Uterus (tissue), 2 donors: ENCODE measurements at regions not wholly inside any gene's neighbourhood (a gene's known extent, or its start where the extent isn't known, plus 50 kb on each side); places are given as distances from the start of the nearest gene placed in this dataset.

Experiments used
- CTCF ChIP-seq, 4 experiments: fragments of 200-600 bp in 2 of 4; fragments of 450-650 bp in 2 of 4; sonication (generic) in 2 of 4; IDR thresholded peaks; one replicate each; pipeline ENCODE4 v1.5.1; 2016 to 2019; ENCODE audit warnings: antibody characterized with exemption in 4 of 4, mild to moderate bottlenecking in 2 of 4, moderate library complexity in 1 of 4
- POLR2A ChIP-seq, 2 donors: fragments of 450-650 bp; IDR thresholded peaks; one replicate each; pipeline ENCODE4 v1.6.1; 2016; ENCODE audit warnings: antibody characterized with exemption in 2 of 2, mild to moderate bottlenecking in 1 of 2, moderate library complexity in 1 of 2

- no peak for TF ChIP-seq POLR2A (IDR thresholded peaks at IDR 0.05)
- TF ChIP-seq CTCF (IDR thresholded peaks at IDR 0.05): no peak
These were observed 419.6 kb upstream of the B3GALT2 start for GRCh38 chr1:193606035-193606434.
